Lower leg skin (tissue), 4 donors: ENCODE measurements at regions not wholly inside any gene's neighbourhood (a gene's known extent, or its start where the extent isn't known, plus 50 kb on each side); places are given as distances from the start of the nearest gene placed in this dataset.

Experiments
- DNase-seq, 2 donors: peaks; one replicate each; pipeline ENCODE4 v3.0.0-alpha.2; 2019; ENCODE audit warnings: low spot score in 2 of 2
- H3K4me3 ChIP-seq: fragments of 200-600 bp; sonication (generic); 2 replicates; pipeline ENCODE4 v1.5.1; 2017; ENCODE audit warnings: mild to moderate bottlenecking, low read depth; ENCODE audit not compliant: poor library complexity, severe bottlenecking
- CTCF ChIP-seq, 3 donors: fragments of 450-650 bp; IDR thresholded peaks; one replicate each; pipeline ENCODE4 v1.5.1; 2016; ENCODE audit warnings: antibody characterized with exemption in 3 of 3, mild to moderate bottlenecking in 3 of 3, moderate library complexity in 2 of 3
- POLR2A ChIP-seq, 2 donors: fragments of 450-650 bp; IDR thresholded peaks; one replicate each; pipeline ENCODE4 v1.6.1; 2016 to 2017; ENCODE audit warnings: antibody characterized with exemption in 2 of 2, mild to moderate bottlenecking in 1 of 2, moderate library complexity in 1 of 2
- WGBS, 2 donors: methylation state at CpG; one replicate each; pipeline ENCODE4 v1.1.5; 2018; 5-methylcytosine and 5-hydroxymethylcytosine counted together
- intact Hi-C: fragments of 100-400 bp; cut with DNase I; formaldehyde crosslinking; loops from one replicate; pipeline ENCODE4 v1.15.0; 2023; ENCODE audit warnings: low total_unique reads

GRCh38 chr3:24683633-24684384, 189.2 kb upstream of the THRB start:
- intact Hi-C loops: loop anchor here (10.0 kb wide), 1 partner anchor 689 kb away; no protein-coding TSS in a partner anchor
- no peak for DNase-seq
- TF ChIP-seq CTCF (IDR thresholded peaks at IDR 0.05) (no peak), POLR2A (IDR thresholded peaks at IDR 0.05) (no peak)
- no peak overlapping the region for H3K4me3 ChIP-seq
- WGBS, 2 donors: 32 to 33% methylated on average over 6 of the region's 6 CpGs

DNA sequence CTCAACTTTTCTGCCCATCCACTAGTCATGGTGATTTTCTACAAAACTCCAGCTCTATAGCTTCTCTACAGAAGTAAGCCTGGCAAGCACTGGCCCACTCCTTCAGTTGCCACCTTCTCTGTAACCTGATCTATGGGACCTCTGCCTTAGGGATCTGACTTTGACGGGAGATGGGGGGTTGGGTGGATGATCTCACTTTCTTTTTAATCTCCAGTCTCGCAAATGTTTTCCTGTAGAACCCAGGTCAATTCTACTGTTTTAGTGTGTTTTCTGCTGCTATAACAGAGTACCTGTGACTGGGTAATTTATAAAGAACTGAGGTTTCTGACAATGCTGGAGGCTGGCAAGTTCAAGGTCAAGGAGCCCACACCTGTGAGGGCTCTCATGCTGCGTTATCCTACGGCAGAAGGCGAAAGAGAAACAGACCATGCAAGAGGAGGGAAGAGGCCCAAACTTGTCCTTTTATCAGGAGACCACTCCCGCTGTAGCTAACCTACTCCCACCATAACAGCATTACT, 189.9 kb upstream of the THRB start:
- intact Hi-C loops: loop anchor here (10.0 kb wide), 1 partner anchor 690 kb away; no protein-coding TSS in a partner anchor
- DNase-seq: no peak
- H3K4me3 ChIP-seq: no peak overlapping the region
- 88 to 92% methylated on average over 6 of the region's 6 CpGs for WGBS, 2 donors
- TF ChIP-seq POLR2A (IDR thresholded peaks at IDR 0.05): no peak
- TF ChIP-seq CTCF (IDR thresholded peaks at IDR 0.05): no peak

GRCh38 chr3:24686808-24687207, 192.2 kb upstream of the THRB start:
- intact Hi-C loops: loop anchor here (10.0 kb wide), 1 partner anchor 692 kb away; no protein-coding TSS in a partner anchor
- DNase-seq: no peak
- no peak for TF ChIP-seq POLR2A (IDR thresholded peaks at IDR 0.05)
- TF ChIP-seq CTCF (IDR thresholded peaks at IDR 0.05): no peak
- 32% methylated on average over 1 of the region's 1 CpG for WGBS, 2 donors
- H3K4me3 ChIP-seq: no peak overlapping the region

DNA sequence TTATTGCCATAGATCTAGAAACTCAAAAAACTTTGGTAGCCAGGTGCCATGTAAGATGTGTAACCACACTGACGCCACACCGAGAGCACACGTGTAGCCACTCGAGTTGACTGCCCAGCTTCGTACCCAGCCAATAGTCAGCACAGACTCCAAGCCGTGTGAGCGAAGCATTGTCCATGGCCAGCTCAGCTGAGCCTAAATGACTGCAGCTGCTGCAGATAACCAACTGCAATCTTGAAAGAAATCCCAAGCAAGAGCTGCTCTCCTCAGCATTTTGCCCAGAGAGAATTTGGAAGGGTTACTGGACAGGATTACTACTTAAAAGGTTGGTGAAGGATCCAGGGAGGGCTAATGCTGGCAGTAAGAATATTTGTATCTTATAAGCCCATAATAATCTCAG, 193.0 kb upstream of the THRB start:
- TF ChIP-seq CTCF (IDR thresholded peaks at IDR 0.05) (no peak), POLR2A (IDR thresholded peaks at IDR 0.05) (no peak)
- no peak overlapping the region for H3K4me3 ChIP-seq
- 79 to 91% methylated on average over 7 of the region's 7 CpGs for WGBS, 2 donors
- DNase-seq: no peak
- intact Hi-C loops: loop anchor here (10.0 kb wide), 1 partner anchor 693 kb away; no protein-coding TSS in a partner anchor

DNA sequence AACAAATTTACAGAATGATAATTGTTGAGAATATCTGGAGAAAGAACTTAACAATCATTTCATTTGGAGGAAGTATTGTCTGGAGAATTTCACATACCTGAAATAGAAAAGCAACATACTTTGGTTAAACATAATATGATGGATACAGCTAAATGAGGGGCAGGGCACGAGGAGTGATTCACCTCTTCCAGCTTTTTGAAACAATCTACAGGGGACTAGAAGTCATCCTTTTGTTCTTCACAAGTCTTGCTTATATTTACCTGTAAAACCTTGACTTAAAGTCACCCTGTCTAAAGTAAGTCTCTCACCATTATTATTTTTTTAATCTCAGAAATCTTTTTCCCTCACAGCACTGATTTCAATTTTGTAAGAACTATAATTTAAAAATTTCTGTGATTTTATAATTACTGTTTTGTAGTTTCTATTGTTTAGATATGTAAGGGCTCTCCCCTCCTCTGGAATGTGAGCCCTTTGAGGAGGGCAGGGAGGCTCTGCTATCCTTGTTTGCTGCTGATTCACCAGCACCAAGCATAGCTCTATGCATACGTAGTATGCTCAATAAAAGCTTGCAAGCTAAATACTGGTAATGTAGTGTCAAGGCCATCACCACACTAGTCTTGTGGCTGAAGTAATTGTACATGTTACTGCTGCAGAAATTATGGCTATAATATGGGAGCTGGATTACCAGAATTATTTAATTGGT, 193.9 kb upstream of the THRB start:
- intact Hi-C loops: loop anchor here (10.0 kb wide), 1 partner anchor 694 kb away; no protein-coding TSS in a partner anchor
- no peak overlapping the region for H3K4me3 ChIP-seq
- no peak for DNase-seq
- TF ChIP-seq CTCF (IDR thresholded peaks at IDR 0.05): no peak
- TF ChIP-seq POLR2A (IDR thresholded peaks at IDR 0.05): no peak
- 76 to 79% methylated on average over 2 of the region's 2 CpGs for WGBS, 2 donors
